Activated CD8-positive, alpha-beta T cell treated with anti-CD3 and anti-CD28 coated beads for 36 hours (primary cell): ENCODE measurements at regions not wholly inside any gene's neighbourhood (a gene's known extent, or its start where the extent isn't known, plus 50 kb on each side); places are given as distances from the start of the nearest gene placed in this dataset.

Source experiments
- ATAC-seq: fragments of 200-7000 bp; cut with Tn5 transposase; one replicate; pipeline ENCODE4 v1.10.0; 2021; ENCODE audit warnings: mild to moderate bottlenecking, moderate library complexity
- CTCF ChIA-PET: fragments of 350-600 bp; sonication (Branson Sonifier 250); formaldehyde crosslinking; loops from one replicate; lab custom pipeline; 2021; ENCODE audit warnings: antibody characterized with exemption; lab: Charles Lee
- POLR2A ChIA-PET: fragments of 350-600 bp; sonication (Branson Sonifier 250); formaldehyde crosslinking; loops from one replicate; lab custom pipeline; 2021; ENCODE audit warnings: antibody characterized with exemption; lab: Charles Lee
- DNase-seq: peaks from one replicate; pipeline ENCODE4 v3.0.0-alpha.2; 2020
- H3K27ac Mint-ChIP-seq: one replicate; pipeline ENCODE4 v1.8.0; 2021; ENCODE audit warnings: mild to moderate bottlenecking, mixed read lengths
- H3K27me3 Mint-ChIP-seq: one replicate; pipeline ENCODE4 v1.8.0; 2021; ENCODE audit warnings: mixed read lengths
- H3K36me3 Mint-ChIP-seq: one replicate; pipeline ENCODE4 v1.8.0; 2021; ENCODE audit warnings: low read depth, mixed read lengths
- H3K4me1 Mint-ChIP-seq: one replicate; pipeline ENCODE4 v1.8.0; 2021; ENCODE audit warnings: low read depth, mixed read lengths
- H3K4me3 Mint-ChIP-seq: one replicate; pipeline ENCODE4 v1.8.0; 2021; ENCODE audit warnings: mild to moderate bottlenecking, moderate library complexity, mixed read lengths
- H3K9me3 Mint-ChIP-seq: one replicate; pipeline ENCODE4 v1.8.0; 2021; ENCODE audit warnings: mixed read lengths
- CTCF ChIP-seq: fragments of 200-600 bp; IDR thresholded peaks from one replicate; pipeline ENCODE4 v1.8.0; 2022; ENCODE audit warnings: antibody characterized with exemption, mild to moderate bottlenecking
- intact Hi-C: fragments of 100-400 bp; cut with micrococcal nuclease; formaldehyde crosslinking; loops from one replicate; pipeline ENCODE4 v1.10.0; 2022

- Mint-ChIP-seq H3K27me3 (peaks cover 2% of the 10 kb centered on the region), H3K9me3 (no peaks in the 10 kb centered on the region), H3K4me3 (no peak overlapping the region), H3K27ac (no peak overlapping the region), H3K4me1 (peaks cover 2% of the 10 kb centered on the region), H3K36me3 (no peaks in the 10 kb centered on the region)
- intact Hi-C loops: no loop called here
- ChIA-PET POLR2A (no interaction called here), CTCF (no interaction called here)
- no peak for DNase-seq
- TF ChIP-seq CTCF: no peak
- ATAC-seq: no peak
Observed at GRCh38 chr1:36620142-36620541, 137.4 kb upstream of the CSF3R start.

- no peaks in the 10 kb centered on the region for H3K9me3 Mint-ChIP-seq
- no peak for ATAC-seq
- POLR2A ChIA-PET: no interaction called here
- no peak for TF ChIP-seq CTCF
- H3K36me3 Mint-ChIP-seq: no peaks in the 10 kb centered on the region
- H3K27me3 Mint-ChIP-seq: no peaks in the 10 kb centered on the region
- CTCF ChIA-PET: interaction anchor here (1.5 kb wide), 1 partner anchor 99 kb away, joined by 4 read pairs; no protein-coding TSS in a partner anchor
- DNase-seq: no peak
- no peak overlapping the region for H3K27ac Mint-ChIP-seq
- no peaks in the 10 kb centered on the region for H3K4me1 Mint-ChIP-seq
- intact Hi-C loops: no loop called here
- H3K4me3 Mint-ChIP-seq: no peak overlapping the region
Observed at GRCh38 chr1:36614991-36615390, 132.3 kb upstream of the CSF3R start.

GRCh38 chr1:36614571-36614970 lies 131.9 kb upstream of the CSF3R start:
- CTCF ChIA-PET: no interaction called here
- Mint-ChIP-seq H3K9me3 (no peaks in the 10 kb centered on the region), H3K4me3 (no peak overlapping the region), H3K27me3 (no peaks in the 10 kb centered on the region), H3K27ac (no peak overlapping the region), H3K4me1 (no peaks in the 10 kb centered on the region), H3K36me3 (no peaks in the 10 kb centered on the region)
- no peak for DNase-seq
- intact Hi-C loops: no loop called here
- POLR2A ChIA-PET: no interaction called here
- no peak for ATAC-seq
- TF ChIP-seq CTCF: no peak

GRCh38 chr1:36613721-36614120 lies 131.0 kb upstream of the CSF3R start:
- Mint-ChIP-seq H3K4me1 (no peaks in the 10 kb centered on the region), H3K9me3 (no peaks in the 10 kb centered on the region), H3K27me3 (no peaks in the 10 kb centered on the region), H3K27ac (no peak overlapping the region), H3K4me3 (no peak overlapping the region), H3K36me3 (no peaks in the 10 kb centered on the region)
- intact Hi-C loops: no loop called here
- POLR2A ChIA-PET: no interaction called here
- DNase-seq: no peak
- no peak for ATAC-seq
- CTCF ChIA-PET: interaction anchor here (0.9 kb wide), 1 partner anchor 36 kb away, joined by 4 read pairs; no protein-coding TSS in a partner anchor
- TF ChIP-seq CTCF: no peak

- CTCF ChIA-PET: interaction anchor here (0.9 kb wide), 1 partner anchor 37 kb away, joined by 4 read pairs; no protein-coding TSS in a partner anchor
- Mint-ChIP-seq H3K9me3 (no peaks in the 10 kb centered on the region), H3K4me3 (no peak overlapping the region), H3K27me3 (no peaks in the 10 kb centered on the region), H3K36me3 (no peaks in the 10 kb centered on the region), H3K27ac (no peak overlapping the region), H3K4me1 (no peaks in the 10 kb centered on the region)
- ATAC-seq: no peak
- intact Hi-C loops: no loop called here
- no peak for TF ChIP-seq CTCF
- DNase-seq: no peak
- POLR2A ChIA-PET: no interaction called here
Observed at GRCh38 chr1:36612881-36613280, 130.2 kb upstream of the CSF3R start.
